ENCODE measurements at regions not wholly inside any gene's neighbourhood (a gene's known extent, or its start where the extent isn't known, plus 50 kb on each side); places are given as distances from the start of the nearest gene placed in this dataset.

DNA sequence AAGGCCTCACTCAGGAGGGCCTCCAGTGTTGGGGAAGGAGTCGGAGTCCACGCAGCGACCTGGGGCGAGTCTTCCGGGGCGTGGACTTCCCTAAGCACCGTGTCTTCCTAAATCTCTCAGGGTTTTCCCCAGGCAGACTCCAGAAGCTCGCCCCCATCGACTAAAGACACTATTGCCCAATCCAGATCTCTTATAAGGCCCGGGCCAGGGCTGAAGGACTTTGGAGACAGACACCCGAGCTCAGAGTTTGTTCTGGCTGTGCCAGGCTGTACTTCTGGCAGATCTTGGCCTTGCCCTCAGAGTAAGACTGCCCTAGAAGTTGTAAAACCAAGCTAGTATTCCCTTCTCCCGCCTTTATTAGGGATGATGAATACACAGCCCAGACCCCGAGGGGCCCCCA, 191.4 kb downstream of the BUD13 start:
- no peak for TF ChIP-seq ZNF274 (IDR thresholded peaks at IDR 0.05; ENCODE audit: low read depth, low read length)
- H3K4me3 ChIP-seq (ENCODE audit: low read length) = no peak overlapping the region

DNA sequence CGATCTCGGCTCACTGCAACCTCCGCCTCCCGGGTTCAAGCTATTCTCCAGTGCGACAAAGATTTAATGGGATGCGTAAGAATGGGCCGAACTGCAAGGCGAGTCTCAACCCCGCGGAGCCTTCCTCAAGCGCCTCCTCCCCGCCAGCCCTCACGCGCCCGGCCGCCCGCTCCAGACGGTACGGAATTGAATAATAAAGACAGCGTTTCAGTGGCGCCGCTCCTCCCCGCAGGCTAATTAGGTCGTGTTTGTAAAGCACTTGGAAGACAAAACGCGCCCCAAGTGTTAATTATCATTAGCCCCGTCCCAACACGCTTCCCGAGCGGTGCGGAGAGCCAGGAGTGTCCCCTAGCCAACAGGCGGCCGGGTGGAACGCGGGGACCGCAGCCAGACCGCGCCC, 192.0 kb downstream of the BUD13 start:
- H3K4me3 ChIP-seq (ENCODE audit: low read length) = no peak overlapping the region
- no peak for TF ChIP-seq ZNF274 (IDR thresholded peaks at IDR 0.05; ENCODE audit: low read depth, low read length)

DNA sequence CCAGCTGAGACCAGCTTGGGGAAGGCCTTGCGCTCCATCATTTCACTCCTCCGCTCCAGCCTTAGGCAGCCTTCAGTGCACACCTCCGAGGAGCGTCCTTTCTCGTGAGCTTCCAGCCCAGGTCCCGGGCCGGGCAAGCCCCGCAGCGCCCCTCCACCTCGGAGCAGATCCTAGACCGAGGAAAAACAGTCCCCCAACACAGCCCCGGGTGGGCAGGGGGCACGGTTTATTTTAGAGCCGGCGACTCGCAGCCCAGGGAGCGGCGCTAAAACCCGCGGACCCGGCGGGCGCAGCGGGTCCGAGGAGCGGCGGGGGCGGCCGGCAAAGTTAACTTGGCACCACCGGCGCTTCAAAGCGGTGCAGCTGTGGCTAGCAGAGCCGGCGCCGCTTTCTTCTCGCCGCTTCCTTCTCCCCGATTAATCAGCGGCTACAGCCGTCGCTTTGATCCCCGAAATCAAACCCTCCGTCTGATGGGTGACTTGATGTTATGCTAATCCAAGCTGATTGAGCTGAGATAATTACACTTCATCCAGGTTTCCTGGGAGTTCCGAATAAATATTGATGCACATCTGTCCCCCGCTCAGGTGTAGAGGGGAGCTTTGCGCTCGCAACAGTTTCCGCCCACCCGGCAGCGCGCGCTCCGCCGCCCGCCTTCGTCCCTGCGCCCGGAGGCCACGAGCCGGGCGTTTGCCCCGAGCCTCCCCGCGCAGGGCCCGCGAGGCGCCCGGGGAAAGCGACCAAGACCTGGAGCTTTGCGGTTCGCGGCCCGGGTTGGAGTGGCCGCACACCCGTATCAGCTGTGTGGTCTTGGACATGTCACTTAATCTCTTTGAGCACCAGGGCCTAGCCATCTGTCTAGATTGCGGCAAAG, 192.7 kb downstream of the BUD13 start:
- no peak for TF ChIP-seq ZNF274 (IDR thresholded peaks at IDR 0.05; ENCODE audit: low read depth, low read length)
- no peak overlapping the region for H3K4me3 ChIP-seq (ENCODE audit: low read length)

- no peak overlapping the region for H3K4me3 ChIP-seq (ENCODE audit: low read length)
- no peak for TF ChIP-seq ZNF274 (IDR thresholded peaks at IDR 0.05; ENCODE audit: low read depth, low read length)
Observed at GRCh38 chr11:116579031-116579653, 193.6 kb downstream of the BUD13 start.

DNA sequence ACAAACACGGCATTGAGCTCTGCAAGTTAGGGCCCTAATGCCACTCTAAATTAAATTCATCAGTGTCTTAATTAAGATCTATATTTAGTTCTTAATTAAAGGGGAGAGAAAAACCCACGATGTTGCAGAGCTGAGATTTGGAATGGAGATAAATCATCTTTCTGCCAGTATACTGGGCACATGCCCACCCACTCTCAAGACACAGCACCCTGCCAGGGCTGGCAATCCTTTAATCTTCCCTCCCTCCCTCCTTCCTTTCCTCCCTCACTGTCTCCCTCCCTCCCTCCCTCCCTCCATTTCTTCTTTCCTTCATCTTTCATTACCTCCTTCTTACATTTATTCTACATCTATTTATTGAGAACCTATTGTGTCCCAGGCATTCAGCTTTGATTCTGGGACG, 194.8 kb downstream of the BUD13 start:
- no peak for TF ChIP-seq ZNF274 (IDR thresholded peaks at IDR 0.05; ENCODE audit: low read depth, low read length)

GRCh38 chr11:116577273-116577672, 195.5 kb downstream of the BUD13 start:
- TF ChIP-seq ZNF274 (IDR thresholded peaks at IDR 0.05; ENCODE audit: low read depth, low read length) = no peak
- no peak overlapping the region for H3K4me3 ChIP-seq (ENCODE audit: low read length)

More for the DNA sequence above, 194.8 kb downstream of the BUD13 start:
- no peak overlapping the region for H3K4me3 ChIP-seq (ENCODE audit: low read length)

GRCh38 chr11:116576526-116576925, 196.3 kb downstream of the BUD13 start:
- H3K4me3 ChIP-seq (ENCODE audit: low read length) = no peak overlapping the region
- TF ChIP-seq ZNF274 (IDR thresholded peaks at IDR 0.05; ENCODE audit: low read depth, low read length) = no peak

DNA sequence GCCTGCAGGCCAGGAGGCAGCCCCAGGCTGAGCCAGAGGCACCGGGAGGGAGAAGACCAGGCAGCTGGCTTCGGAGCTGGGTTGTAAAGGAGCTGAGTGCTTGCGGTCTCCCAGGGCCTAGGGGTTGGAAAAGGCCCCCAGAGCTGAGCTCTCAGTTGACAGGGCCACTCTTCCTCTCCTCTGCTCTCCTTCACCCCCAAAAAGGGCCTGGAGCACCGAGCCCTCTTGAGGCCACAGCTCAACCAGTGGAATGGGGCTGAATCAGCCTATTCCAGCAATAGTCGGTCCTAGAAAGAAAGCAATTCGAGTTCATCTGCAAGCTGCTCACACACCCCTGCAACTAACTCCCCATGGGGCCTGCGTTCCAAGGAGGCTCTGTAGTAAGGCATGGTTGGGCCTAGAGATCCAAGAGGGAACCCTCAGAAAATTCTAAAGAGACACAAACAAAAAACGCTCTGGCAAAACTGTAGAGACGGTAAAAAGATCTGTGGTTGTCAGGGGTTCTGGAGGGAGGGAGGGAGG, 205.0 kb downstream of the BUD13 start:
- TF ChIP-seq ZNF274 (IDR thresholded peaks at IDR 0.05; ENCODE audit: low read depth, low read length) = no peak

GRCh38 chr11:116563712-116564047, 209.1 kb downstream of the BUD13 start:
- no peak overlapping the region for H3K4me3 ChIP-seq (ENCODE audit: low read length)
- no peak for TF ChIP-seq ZNF274 (IDR thresholded peaks at IDR 0.05; ENCODE audit: low read depth, low read length)

More for the DNA sequence above, 205.0 kb downstream of the BUD13 start:
- no peak overlapping the region for H3K4me3 ChIP-seq (ENCODE audit: low read length)

GRCh38 chr11:116563028-116563711, 209.6 kb downstream of the BUD13 start:
- no peak for TF ChIP-seq ZNF274 (IDR thresholded peaks at IDR 0.05; ENCODE audit: low read depth, low read length)
- H3K4me3 ChIP-seq (ENCODE audit: low read length) = no peak overlapping the region

DNA sequence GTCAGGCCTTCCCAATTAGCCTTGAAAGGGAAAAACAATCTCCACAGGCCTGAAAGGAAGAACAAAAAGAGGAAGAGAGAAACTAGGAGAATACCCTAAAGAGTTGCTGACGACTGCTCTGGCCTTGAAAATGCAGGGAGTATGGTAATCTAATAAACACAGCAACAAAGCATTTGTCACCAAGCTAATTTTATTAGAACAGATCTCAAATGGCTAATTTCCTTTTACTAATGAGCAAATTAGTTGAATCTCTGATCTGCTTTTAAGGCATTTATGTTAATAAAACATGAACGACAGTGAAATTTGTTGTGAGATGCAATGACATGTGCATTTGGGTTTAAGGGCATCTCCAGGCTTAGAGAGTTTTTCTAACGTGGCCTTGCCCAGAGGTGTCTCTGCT, 212.2 kb downstream of the BUD13 start:
- no peak overlapping the region for H3K4me3 ChIP-seq (ENCODE audit: low read length)
- TF ChIP-seq ZNF274 (IDR thresholded peaks at IDR 0.05; ENCODE audit: low read depth, low read length) = no peak

DNA sequence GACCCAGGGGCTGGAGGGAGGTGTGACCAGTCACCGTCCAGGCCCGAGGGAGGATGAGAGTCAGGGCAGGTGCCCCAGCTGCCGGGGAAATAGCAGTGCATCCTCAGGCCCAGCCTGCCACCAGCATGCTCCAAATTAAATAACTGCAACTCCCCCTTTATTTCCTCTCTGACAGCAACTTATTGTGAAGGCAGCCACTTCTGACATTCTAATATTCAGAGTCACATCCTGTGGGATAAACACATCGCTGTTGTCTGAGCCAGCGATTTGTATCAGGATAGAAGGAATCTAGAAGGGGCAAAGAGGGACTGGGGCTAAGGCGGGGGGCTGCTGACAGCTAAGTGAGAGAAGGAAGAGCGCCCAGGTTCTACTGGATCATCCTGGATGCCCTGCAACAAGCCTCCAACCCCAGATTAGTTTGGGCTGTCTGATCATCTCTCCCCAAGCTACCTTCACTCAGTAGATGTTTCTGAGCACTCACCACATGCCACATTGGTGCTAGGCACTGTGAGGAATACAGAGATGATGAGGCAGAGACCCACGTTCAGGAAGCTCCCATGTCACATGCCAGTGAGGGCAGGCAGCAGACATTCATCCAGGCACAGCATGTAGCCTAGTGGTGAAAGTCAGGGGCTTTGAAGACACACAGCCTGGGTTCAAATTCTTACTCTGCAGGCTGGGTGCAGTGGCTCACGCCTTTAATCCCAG, 214.1 kb downstream of the BUD13 start:
- no peak for TF ChIP-seq ZNF274 (IDR thresholded peaks at IDR 0.05; ENCODE audit: low read depth, low read length)
- no peak overlapping the region for H3K4me3 ChIP-seq (ENCODE audit: low read length)

- TF ChIP-seq ZNF274 (IDR thresholded peaks at IDR 0.05; ENCODE audit: low read depth, low read length) = no peak
- H3K4me3 ChIP-seq (ENCODE audit: low read length) = no peak overlapping the region
Observed at GRCh38 chr11:116557282-116557681, 215.5 kb downstream of the BUD13 start.

DNA sequence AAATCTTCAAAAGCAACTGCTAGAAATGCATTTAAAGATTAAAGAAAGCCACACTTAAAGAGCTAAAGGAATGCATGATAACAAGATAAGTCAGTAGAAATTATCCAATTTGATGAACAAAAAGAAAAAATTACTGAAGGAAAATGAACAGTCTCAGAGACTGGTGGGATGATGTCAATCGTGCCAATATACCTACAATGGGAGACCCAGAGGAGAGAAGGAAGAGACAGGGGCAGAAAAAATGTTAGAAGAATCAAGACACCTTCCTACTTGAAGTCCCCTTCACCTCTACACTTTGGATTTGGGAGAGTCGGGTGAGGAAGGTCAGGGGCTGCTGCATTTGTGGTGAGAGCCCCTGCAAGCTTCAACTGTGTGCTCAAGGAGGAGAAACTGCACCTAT, 216.3 kb downstream of the BUD13 start:
- H3K4me3 ChIP-seq (ENCODE audit: low read length) = no peak overlapping the region
- TF ChIP-seq ZNF274 (IDR thresholded peaks at IDR 0.05; ENCODE audit: low read depth, low read length) = no peak

Data from GM08714 (cell line).